ENCODE measurements at regions not wholly inside any gene's neighbourhood (a gene's known extent, or its start where the extent isn't known, plus 50 kb on each side); places are given as distances from the start of the nearest gene placed in this dataset.

- H3K27me3 ChIP-seq (ENCODE audit: control insufficient read depth in 2 of 2, insufficient read depth in 1 of 2, low read length in 1 of 2), result no peaks in the 10 kb centered on the region
- H3K4me1 ChIP-seq (ENCODE audit: control insufficient read depth in 2 of 2, insufficient read depth in 2 of 2, low read length in 2 of 2), result no peaks in the 10 kb centered on the region
- WGBS, result 54% methylated on average over 12 of the region's 12 CpGs
- H3K9me3 ChIP-seq (ENCODE audit: control insufficient read depth in 2 of 2, insufficient read depth in 1 of 2, low read length in 1 of 2), result no peaks in the 10 kb centered on the region
- no peak overlapping the region for H3K4me3 ChIP-seq (ENCODE audit: low read length in 2 of 2)
- H3K36me3 ChIP-seq (ENCODE audit: control insufficient read depth in 2 of 2, insufficient read depth in 2 of 2, low read length in 1 of 2), result no peaks in the 10 kb centered on the region
- DNase-seq (ENCODE audit: low read depth in 6 of 9, low spot score in 9 of 9), result no peak
- H3K27ac ChIP-seq (ENCODE audit: low read depth in 1 of 2, low read length in 1 of 2), result no peak overlapping the region
Measured at GRCh38 chr14:94697773-94698556, 71.9 kb downstream of the GSC start.

- WGBS, result 94% methylated on average over 7 of the region's 7 CpGs
Measured at GRCh38 chr14:94696518-94696917, 73.4 kb downstream of the GSC start.

GRCh38 chr14:94695231-94695630 lies 74.7 kb downstream of the GSC start:
- H3K4me3 ChIP-seq (ENCODE audit: low read length in 2 of 2), result no peak overlapping the region
- no peak overlapping the region for H3K27ac ChIP-seq (ENCODE audit: low read depth in 1 of 2, low read length in 1 of 2)
- peaks cover 0 to 12% of the 10 kb centered on the region in 2 donors for H3K27me3 ChIP-seq (ENCODE audit: control insufficient read depth in 2 of 2, insufficient read depth in 1 of 2, low read length in 1 of 2)
- WGBS, result 96% methylated on average over 18 of the region's 18 CpGs
- no peaks in the 10 kb centered on the region for H3K4me1 ChIP-seq (ENCODE audit: control insufficient read depth in 2 of 2, insufficient read depth in 2 of 2, low read length in 2 of 2)
- DNase-seq (ENCODE audit: low read depth in 6 of 9, low spot score in 9 of 9), result no peak
- no peaks in the 10 kb centered on the region for H3K9me3 ChIP-seq (ENCODE audit: control insufficient read depth in 2 of 2, insufficient read depth in 1 of 2, low read length in 1 of 2)
- H3K36me3 ChIP-seq (ENCODE audit: control insufficient read depth in 2 of 2, insufficient read depth in 2 of 2, low read length in 1 of 2), result no peaks in the 10 kb centered on the region

More at GRCh38 chr14:94696518-94696917, 73.4 kb downstream of the GSC start:
- Histone ChIP-seq H3K27me3 (ENCODE audit: control insufficient read depth in 2 of 2, insufficient read depth in 1 of 2, low read length in 1 of 2) (no peaks in the 10 kb centered on the region), H3K36me3 (ENCODE audit: control insufficient read depth in 2 of 2, insufficient read depth in 2 of 2, low read length in 1 of 2) (no peaks in the 10 kb centered on the region), H3K4me1 (ENCODE audit: control insufficient read depth in 2 of 2, insufficient read depth in 2 of 2, low read length in 2 of 2) (no peaks in the 10 kb centered on the region), H3K4me3 (ENCODE audit: low read length in 2 of 2) (no peak overlapping the region), H3K9me3 (ENCODE audit: control insufficient read depth in 2 of 2, insufficient read depth in 1 of 2, low read length in 1 of 2) (no peaks in the 10 kb centered on the region), H3K27ac (ENCODE audit: low read depth in 1 of 2, low read length in 1 of 2) (no peak overlapping the region)
- no peak for DNase-seq (ENCODE audit: low read depth in 6 of 9, low spot score in 9 of 9)

DNA sequence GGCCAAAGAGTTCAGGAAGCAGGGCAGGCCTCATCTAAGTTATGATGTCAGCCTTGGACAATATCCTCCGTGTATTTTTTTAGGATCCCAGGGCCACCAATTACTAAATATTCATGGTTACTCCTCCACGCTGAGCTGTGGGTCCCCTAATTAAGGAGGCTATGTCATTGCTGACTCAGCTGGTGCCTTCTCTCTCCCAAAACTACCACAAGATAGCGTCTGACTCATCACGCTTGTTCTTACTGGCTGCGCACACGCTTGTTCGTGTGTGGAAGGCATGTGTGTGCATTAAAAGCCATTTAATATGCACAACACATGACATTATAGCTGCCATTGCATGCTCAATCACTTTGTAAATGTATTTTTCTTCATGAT lies 78.3 kb downstream of the GSC start:
- H3K27ac ChIP-seq (ENCODE audit: low read depth in 1 of 2, low read length in 1 of 2), result no peak overlapping the region
- H3K4me1 ChIP-seq (ENCODE audit: control insufficient read depth in 2 of 2, insufficient read depth in 2 of 2, low read length in 2 of 2), result no peaks in the 10 kb centered on the region
- 92% methylated on average over 7 of the region's 7 CpGs for WGBS
- H3K9me3 ChIP-seq (ENCODE audit: control insufficient read depth in 2 of 2, insufficient read depth in 1 of 2, low read length in 1 of 2), result no peaks in the 10 kb centered on the region
- H3K4me3 ChIP-seq (ENCODE audit: low read length in 2 of 2), result no peak overlapping the region
- DNase-seq (ENCODE audit: low read depth in 6 of 9, low spot score in 9 of 9), result no peak
- H3K27me3 ChIP-seq (ENCODE audit: control insufficient read depth in 2 of 2, insufficient read depth in 1 of 2, low read length in 1 of 2), result peaks cover 0 to 23% of the 10 kb centered on the region in 2 donors
- H3K36me3 ChIP-seq (ENCODE audit: control insufficient read depth in 2 of 2, insufficient read depth in 2 of 2, low read length in 1 of 2), result no peaks in the 10 kb centered on the region

DNA sequence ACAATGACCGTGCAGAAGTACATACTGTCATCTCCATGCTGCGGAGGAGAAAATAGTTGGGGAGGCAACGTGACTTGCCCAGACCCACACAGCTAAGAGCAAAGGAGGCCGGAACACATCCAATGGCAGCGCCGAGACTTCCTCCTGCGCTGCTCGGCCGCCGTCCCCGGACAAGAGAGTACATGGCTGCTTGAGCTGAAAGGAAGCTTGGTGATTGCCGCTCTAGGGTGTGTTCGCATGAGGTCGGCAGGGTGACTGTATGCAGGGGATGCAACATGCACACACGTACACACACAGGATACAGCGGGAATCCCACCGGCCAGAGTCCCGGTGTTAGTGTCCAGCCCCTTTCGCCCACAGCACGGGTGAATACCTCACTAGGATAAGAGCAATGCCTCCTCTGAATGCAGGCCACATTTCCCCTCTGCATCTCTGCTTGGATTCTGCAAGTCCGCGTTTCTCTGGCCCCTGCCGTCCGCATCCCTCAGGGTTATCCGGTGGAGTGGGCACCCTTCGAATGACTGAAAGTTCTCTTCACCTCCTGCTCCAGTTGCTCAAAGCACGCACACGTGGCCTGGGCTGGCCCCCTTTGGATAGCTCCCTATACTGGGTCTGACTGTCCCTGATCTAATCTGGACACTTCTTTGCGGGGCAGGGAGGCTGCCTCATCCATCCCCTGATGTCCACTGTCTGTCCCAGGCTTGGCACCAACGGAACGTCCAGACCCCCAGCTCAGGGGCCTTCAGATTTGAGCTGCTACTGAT lies 78.8 kb downstream of the GSC start:
- no peak for DNase-seq (ENCODE audit: low read depth in 6 of 9, low spot score in 9 of 9)
- WGBS, result 93% methylated on average over 31 of the region's 31 CpGs
- Histone ChIP-seq H3K27ac (ENCODE audit: low read depth in 1 of 2, low read length in 1 of 2) (no peak overlapping the region), H3K27me3 (ENCODE audit: control insufficient read depth in 2 of 2, insufficient read depth in 1 of 2, low read length in 1 of 2) (peaks cover 0 to 23% of the 10 kb centered on the region in 2 donors), H3K4me3 (ENCODE audit: low read length in 2 of 2) (no peak overlapping the region), H3K4me1 (ENCODE audit: control insufficient read depth in 2 of 2, insufficient read depth in 2 of 2, low read length in 2 of 2) (no peaks in the 10 kb centered on the region), H3K9me3 (ENCODE audit: control insufficient read depth in 2 of 2, insufficient read depth in 1 of 2, low read length in 1 of 2) (no peaks in the 10 kb centered on the region), H3K36me3 (ENCODE audit: control insufficient read depth in 2 of 2, insufficient read depth in 2 of 2, low read length in 1 of 2) (no peaks in the 10 kb centered on the region)

GRCh38 chr14:94690486-94690885 lies 78.3 kb downstream of the SERPINA3 start:
- DNase-seq (ENCODE audit: low read depth in 6 of 9, low spot score in 9 of 9), result no peak
- WGBS, result 71% methylated on average over 14 of the region's 14 CpGs
- H3K27ac ChIP-seq (ENCODE audit: low read depth in 1 of 2, low read length in 1 of 2), result no peak overlapping the region
- H3K4me1 ChIP-seq (ENCODE audit: control insufficient read depth in 2 of 2, insufficient read depth in 2 of 2, low read length in 2 of 2), result no peaks in the 10 kb centered on the region
- H3K9me3 ChIP-seq (ENCODE audit: control insufficient read depth in 2 of 2, insufficient read depth in 1 of 2, low read length in 1 of 2), result no peaks in the 10 kb centered on the region
- peaks cover 0 to 23% of the 10 kb centered on the region in 2 donors for H3K27me3 ChIP-seq (ENCODE audit: control insufficient read depth in 2 of 2, insufficient read depth in 1 of 2, low read length in 1 of 2)
- H3K4me3 ChIP-seq (ENCODE audit: low read length in 2 of 2), result no peak overlapping the region
- no peaks in the 10 kb centered on the region for H3K36me3 ChIP-seq (ENCODE audit: control insufficient read depth in 2 of 2, insufficient read depth in 2 of 2, low read length in 1 of 2)

DNA sequence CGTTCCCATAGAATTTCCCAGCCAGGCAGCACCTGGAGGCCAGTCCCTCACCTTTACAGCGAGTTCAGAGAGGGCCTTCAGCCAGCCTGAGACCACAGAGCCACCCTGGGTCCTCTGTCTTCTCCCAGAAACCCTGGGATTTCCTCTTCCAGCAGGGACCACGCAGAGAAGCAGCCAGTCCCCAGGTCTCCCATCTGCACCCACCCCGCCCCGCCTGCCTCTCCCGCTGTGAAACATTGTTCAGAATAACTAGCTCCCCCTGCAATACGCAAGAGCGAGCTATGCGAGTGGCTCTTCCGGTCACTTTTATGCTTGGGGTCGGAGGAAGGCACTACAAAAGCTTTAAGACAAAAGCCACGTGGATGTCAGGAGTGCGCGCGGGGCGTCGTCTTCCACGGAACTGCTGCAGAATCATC lies 77.8 kb downstream of the SERPINA3 start:
- H3K4me3 ChIP-seq (ENCODE audit: low read length in 2 of 2), result no peak overlapping the region
- no peaks in the 10 kb centered on the region for H3K36me3 ChIP-seq (ENCODE audit: control insufficient read depth in 2 of 2, insufficient read depth in 2 of 2, low read length in 1 of 2)
- H3K27me3 ChIP-seq (ENCODE audit: control insufficient read depth in 2 of 2, insufficient read depth in 1 of 2, low read length in 1 of 2), result peaks cover 0 to 23% of the 10 kb centered on the region in 2 donors
- H3K27ac ChIP-seq (ENCODE audit: low read depth in 1 of 2, low read length in 1 of 2), result no peak overlapping the region
- H3K4me1 ChIP-seq (ENCODE audit: control insufficient read depth in 2 of 2, insufficient read depth in 2 of 2, low read length in 2 of 2), result no peaks in the 10 kb centered on the region
- 61% methylated on average over 18 of the region's 18 CpGs for WGBS
- DNase-seq (ENCODE audit: low read depth in 6 of 9, low spot score in 9 of 9), result no peak
- no peaks in the 10 kb centered on the region for H3K9me3 ChIP-seq (ENCODE audit: control insufficient read depth in 2 of 2, insufficient read depth in 1 of 2, low read length in 1 of 2)

DNA sequence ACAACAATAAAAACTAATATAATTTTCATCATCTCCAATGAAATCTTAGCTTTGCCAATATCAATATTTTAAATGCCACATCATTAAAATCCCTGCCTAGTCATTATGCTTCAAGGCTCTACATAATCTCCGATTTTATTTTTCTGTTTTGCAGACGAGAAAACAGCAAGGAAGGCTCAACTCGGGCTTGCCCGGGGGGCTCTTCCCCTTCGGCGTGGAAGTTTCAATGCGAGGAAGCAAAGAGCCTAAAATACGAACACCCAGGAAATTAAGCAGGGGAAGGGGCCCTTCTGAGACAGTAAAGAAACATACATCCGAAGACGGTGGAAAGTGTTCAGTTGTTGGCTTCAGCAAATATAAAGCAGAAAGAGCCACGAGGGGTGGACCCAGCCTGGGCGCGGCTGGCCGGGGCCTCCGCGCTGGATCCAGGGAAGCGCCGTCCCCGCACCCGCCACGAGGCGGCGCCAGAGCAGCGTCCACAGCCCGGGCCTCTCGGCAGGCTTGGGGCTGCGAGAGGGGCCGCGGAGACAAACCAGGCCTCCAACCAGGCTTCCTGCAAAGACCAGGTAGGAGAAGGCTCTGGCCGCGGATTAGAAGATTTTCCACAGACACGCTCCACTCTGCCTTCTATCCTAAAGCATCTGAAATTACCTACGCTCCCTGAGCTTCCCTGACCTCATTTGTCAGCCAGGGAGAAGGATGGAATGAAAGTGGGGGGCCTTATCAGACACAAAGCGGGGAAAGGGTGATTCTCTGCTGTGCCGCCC lies 77.2 kb downstream of the SERPINA3 start:
- WGBS, result 21% methylated on average over 35 of the region's 35 CpGs

More for the DNA sequence above, 77.2 kb downstream of the SERPINA3 start:
- H3K27me3 ChIP-seq (ENCODE audit: control insufficient read depth in 2 of 2, insufficient read depth in 1 of 2, low read length in 1 of 2), result peaks cover 0 to 23% of the 10 kb centered on the region in 2 donors
- H3K27ac ChIP-seq (ENCODE audit: low read depth in 1 of 2, low read length in 1 of 2), result no peak overlapping the region
- no peaks in the 10 kb centered on the region for H3K36me3 ChIP-seq (ENCODE audit: control insufficient read depth in 2 of 2, insufficient read depth in 2 of 2, low read length in 1 of 2)
- H3K9me3 ChIP-seq (ENCODE audit: control insufficient read depth in 2 of 2, insufficient read depth in 1 of 2, low read length in 1 of 2), result no peaks in the 10 kb centered on the region
- H3K4me1 ChIP-seq (ENCODE audit: control insufficient read depth in 2 of 2, insufficient read depth in 2 of 2, low read length in 2 of 2), result no peaks in the 10 kb centered on the region
- no peak overlapping the region for H3K4me3 ChIP-seq (ENCODE audit: low read length in 2 of 2)
- DNase-seq (ENCODE audit: low read depth in 6 of 9, low spot score in 9 of 9), result peak in 7 of 9 donors; percentile 3 to 46 (median 12)

All from thymus (tissue), 11 donors.